GM19372 (cell line): ENCODE measurements at regions not wholly inside any gene's neighbourhood (a gene's known extent, or its start where the extent isn't known, plus 50 kb on each side); places are given as distances from the start of the nearest gene placed in this dataset.
"Not testable (repeated sequence)": the region's sequence is repeated elsewhere in the genome, so short reads cannot be mapped to it uniquely, and the experiment has no call there.

Experiments
- ATAC-seq: cut with Tn5 transposase; IDR thresholded peaks from one replicate; pipeline ENCODE4 v1.9.1; 2021; ENCODE audit warnings: mild to moderate bottlenecking, low read depth, moderate library complexity; ENCODE audit not compliant: unreplicated experiment

GRCh38 chr4:13678186-13678924 is 50.8 kb upstream of the BOD1L1 start:
- no peak for ATAC-seq

GRCh38 chr4:13681570-13681969 is 54.0 kb upstream of the BOD1L1 start:
- no peak for ATAC-seq

GRCh38 chr4:13694256-13694655 is 66.7 kb upstream of the BOD1L1 start:
- ATAC-seq, result no peak

GRCh38 chr4:13698296-13698695 is 70.8 kb upstream of the BOD1L1 start:
- no peak for ATAC-seq

GRCh38 chr4:13700021-13700857 is 72.7 kb upstream of the BOD1L1 start:
- no peak for ATAC-seq

- not testable (repeated sequence) for ATAC-seq
Measured at GRCh38 chr4:13700858-13701140, 73.3 kb upstream of the BOD1L1 start.

- no peak for ATAC-seq
Measured at GRCh38 chr4:13701937-13702446, 74.5 kb upstream of the BOD1L1 start.

- ATAC-seq, result no peak
Measured at GRCh38 chr4:13703096-13703495, 75.6 kb upstream of the BOD1L1 start.

- no peak for ATAC-seq
Measured at GRCh38 chr4:13704035-13704434, 76.5 kb upstream of the BOD1L1 start.

- no peak for ATAC-seq
Measured at GRCh38 chr4:13704761-13705160, 77.2 kb upstream of the BOD1L1 start.

- ATAC-seq, result no peak
Measured at GRCh38 chr4:13705521-13706041, 78.1 kb upstream of the BOD1L1 start.

GRCh38 chr4:13706120-13706519 is 78.6 kb upstream of the BOD1L1 start:
- no peak for ATAC-seq

- no peak for ATAC-seq
Measured at GRCh38 chr4:13706716-13707115, 79.2 kb upstream of the BOD1L1 start.

- no peak for ATAC-seq
Measured at GRCh38 chr4:13710246-13710885, 82.8 kb upstream of the BOD1L1 start.

GRCh38 chr4:13711233-13711785 is 83.8 kb upstream of the BOD1L1 start:
- ATAC-seq, result no peak

- no peak for ATAC-seq
Measured at GRCh38 chr4:13721894-13722293, 94.4 kb upstream of the BOD1L1 start.

- ATAC-seq, result no peak
Measured at GRCh38 chr4:13722649-13723048, 95.1 kb upstream of the BOD1L1 start.

- ATAC-seq, result no peak
Measured at GRCh38 chr4:13728761-13729160, 101.2 kb upstream of the BOD1L1 start.

- no peak for ATAC-seq
Measured at GRCh38 chr4:13731019-13731418, 103.5 kb upstream of the BOD1L1 start.

- no peak for ATAC-seq
Measured at GRCh38 chr4:13733817-13734216, 106.3 kb upstream of the BOD1L1 start.

GRCh38 chr4:13750594-13750993 is 123.1 kb upstream of the BOD1L1 start:
- no peak for ATAC-seq
